IMR-90 (cell line): ENCODE measurements at regions not wholly inside any gene's neighbourhood (a gene's known extent, or its start where the extent isn't known, plus 50 kb on each side); places are given as distances from the start of the nearest gene placed in this dataset.

Source experiments
- ATAC-seq: fragments of 200-7000 bp; cut with Tn5 transposase; 2 replicates; pipeline ENCODE4 v1.9.1; 2020; ENCODE audit warnings: low read depth, mild to moderate bottlenecking, moderate library complexity
- BruUV-seq: library from RNA; stranded (reverse); fragments of 400-500 nt; replicated peaks from 2 replicates; lab custom pipeline; 2021; lab: Mats Ljungman, UMichigan
- CTCF ChIA-PET: fragments of 300-600 bp; formaldehyde crosslinking; extraction: SDS; loops from one replicate; lab custom pipeline; 2021; ENCODE audit warnings: antibody characterized with exemption; lab: Yijun Ruan, JAX
- POLR2A ChIA-PET: fragments of 300-600 bp; sonication (Branson Sonifier 250); formaldehyde crosslinking; loops from one replicate; lab custom pipeline; 2022; ENCODE audit warnings: antibody characterized with exemption; ENCODE audit not compliant: unreplicated experiment; lab: Charles Lee
- DNase-seq: peaks from one replicate; pipeline ENCODE4 v3.0.0; 2013
- H2AFZ ChIP-seq: replicated peaks from 2 replicates; pipeline ENCODE3; 2013; ENCODE audit warnings: low read length, mild to moderate bottlenecking; ENCODE audit not compliant: poor library complexity
- H2AK5ac ChIP-seq: 2 replicates; pipeline ENCODE4 v1.6.1; 2013; ENCODE audit warnings: low read depth, low read length, inconsistent platforms
- H2AK9ac ChIP-seq: replicated peaks from 2 replicates; pipeline ENCODE3; 2013; ENCODE audit warnings: mild to moderate bottlenecking, low read depth, low read length, moderate library complexity; ENCODE audit not compliant: poor library complexity
- H2BK120ac ChIP-seq: 2 replicates; pipeline ENCODE4 v1.6.1; 2013; ENCODE audit warnings: low read depth, low read length, inconsistent platforms
- H2BK15ac ChIP-seq: 3 replicates; pipeline ENCODE4 v1.6.1; 2013; ENCODE audit warnings: low read depth, low read length, inconsistent platforms
- H2BK20ac ChIP-seq: 2 replicates; pipeline ENCODE4 v1.6.1; 2013; ENCODE audit warnings: low read depth, mild to moderate bottlenecking, inconsistent platforms, low read length, moderate library complexity
- H2BK5ac ChIP-seq: 2 replicates; pipeline ENCODE4 v1.6.1; 2013; ENCODE audit warnings: mild to moderate bottlenecking, low read depth, low read length, inconsistent platforms; ENCODE audit not compliant: poor library complexity, severe bottlenecking
- H3K14ac ChIP-seq: replicated peaks from 2 replicates; pipeline ENCODE4 v1.6.1; 2013; ENCODE audit warnings: low read depth, low read length, inconsistent platforms
- H3K18ac ChIP-seq: 2 replicates; pipeline ENCODE4 v1.6.1; 2013; ENCODE audit warnings: low read depth, low read length, control low read depth
- H3K23ac ChIP-seq: 2 replicates; pipeline ENCODE4 v1.6.1; 2013; ENCODE audit warnings: low read depth, low read length, inconsistent platforms
- H3K27ac ChIP-seq: 2 replicates; pipeline ENCODE4 v1.5.1; 2013; ENCODE audit warnings: mild to moderate bottlenecking, control low read depth, low read length; ENCODE audit not compliant: insufficient read depth
- H3K27me3 ChIP-seq: 2 replicates; pipeline ENCODE4 v1.6.1; 2013; ENCODE audit warnings: low read length; ENCODE audit not compliant: control insufficient read depth, insufficient read depth
- H3K36me3 ChIP-seq: 2 replicates; pipeline ENCODE4 v1.6.1; 2013; ENCODE audit warnings: low read length, mixed read lengths; ENCODE audit not compliant: control insufficient read depth, insufficient read depth
- H3K4ac ChIP-seq: 2 replicates; pipeline ENCODE4 v1.6.1; 2013; ENCODE audit warnings: low read depth, low read length, inconsistent platforms
- H3K4me1 ChIP-seq: 2 replicates; pipeline ENCODE4 v1.6.1; 2013; ENCODE audit warnings: low read length, mixed read lengths; ENCODE audit not compliant: control insufficient read depth, insufficient read depth
- H3K4me2 ChIP-seq: 2 replicates; pipeline ENCODE4 v1.6.1; 2013; ENCODE audit warnings: low read depth, mild to moderate bottlenecking, control low read depth, low read length, moderate library complexity
- H3K4me3 ChIP-seq: 2 replicates; pipeline ENCODE4 v1.5.1; 2013; ENCODE audit warnings: low read depth, mild to moderate bottlenecking, control low read depth, low read length, moderate library complexity; ENCODE audit not compliant: insufficient read depth
- H3K56ac ChIP-seq: 2 replicates; pipeline ENCODE4 v1.6.1; 2013; ENCODE audit warnings: low read length, inconsistent platforms; ENCODE audit not compliant: insufficient read depth; ENCODE audit errors: extremely low read depth
- H3K79me1 ChIP-seq, 2 experiments: 2 replicates each; pipeline ENCODE4 v1.6.1; 2013; ENCODE audit warnings: low read length in 2 of 2, inconsistent platforms in 1 of 2, low read depth in 1 of 2
- H3K9ac ChIP-seq: 2 replicates; pipeline ENCODE4 v1.6.1; 2013; ENCODE audit warnings: low read depth, low read length, control low read depth
- H3K9me1 ChIP-seq: 2 replicates; pipeline ENCODE4 v1.6.1; 2013; ENCODE audit warnings: low read length, inconsistent platforms; ENCODE audit not compliant: insufficient read depth
- H3K9me3 ChIP-seq: 2 replicates; pipeline ENCODE4 v1.6.1; 2013; ENCODE audit warnings: low read length; ENCODE audit not compliant: control insufficient read depth, insufficient read depth
- H4K20me1 ChIP-seq: 2 replicates; pipeline ENCODE4 v1.6.1; 2013; ENCODE audit warnings: low read length, inconsistent platforms; ENCODE audit not compliant: insufficient read depth
- H4K5ac ChIP-seq: 2 replicates; pipeline ENCODE4 v1.6.1; 2013; ENCODE audit warnings: mild to moderate bottlenecking, low read depth, low read length, control low read depth
- H4K8ac ChIP-seq, 2 experiments: 2 replicates each; pipeline ENCODE4 v1.6.1; 2013; ENCODE audit warnings: low read depth in 2 of 2, low read length in 2 of 2, control low read depth in 1 of 2, inconsistent platforms in 1 of 2
- H4K91ac ChIP-seq: 2 replicates; pipeline ENCODE4 v1.6.1; 2013; ENCODE audit warnings: low read depth, low read length, inconsistent platforms; ENCODE audit not compliant: insufficient read depth
- BHLHE40 ChIP-seq: fragments of 150-350 bp; IDR thresholded peaks from 2 replicates; pipeline ENCODE4 v1.6.1; 2016; ENCODE audit warnings: mild to moderate bottlenecking, low read depth, low read length
- CEBPB ChIP-seq: IDR thresholded peaks from 2 replicates; pipeline ENCODE4 v1.6.1; 2012; ENCODE audit warnings: low read depth, low read length, improper control_type of control experiment
- CHD1 ChIP-seq: IDR thresholded peaks from 2 replicates; pipeline ENCODE4 v1.6.1; 2012; ENCODE audit warnings: low read depth, low read length, improper control_type of control experiment
- FOS ChIP-seq: fragments of 150-350 bp; IDR thresholded peaks from 2 replicates; pipeline ENCODE4 v1.6.1; 2016; ENCODE audit warnings: low read depth, low read length
- MAFK ChIP-seq: IDR thresholded peaks from 2 replicates; pipeline ENCODE4 v1.6.1; 2012; ENCODE audit warnings: low read depth, low read length, improper control_type of control experiment
- MAZ ChIP-seq: IDR thresholded peaks from 2 replicates; pipeline ENCODE4 v1.6.1; 2012; ENCODE audit warnings: low read depth, mild to moderate bottlenecking, low read length, improper control_type of control experiment, moderate library complexity, borderline replicate concordance
- MXI1 ChIP-seq: IDR thresholded peaks from 2 replicates; pipeline ENCODE4 v1.6.1; 2012; ENCODE audit warnings: low read depth, mild to moderate bottlenecking, low read length, moderate library complexity, borderline replicate concordance
- NFE2L2 ChIP-seq: fragments of 150-350 bp; IDR thresholded peaks from 2 replicates; pipeline ENCODE4 v1.6.1; 2016; ENCODE audit warnings: low read depth, mild to moderate bottlenecking, low read length
- POLR2A ChIP-seq: IDR thresholded peaks from 2 replicates; pipeline ENCODE4 v1.6.1; 2012; ENCODE audit warnings: mild to moderate bottlenecking, low read depth, low read length
- RAD21 ChIP-seq: IDR thresholded peaks from 2 replicates; pipeline ENCODE4 v1.6.1; 2012; ENCODE audit warnings: low read length, improper control_type of control experiment
- RCOR1 ChIP-seq: IDR thresholded peaks from 2 replicates; pipeline ENCODE4 v1.6.1; 2012; ENCODE audit warnings: mild to moderate bottlenecking, low read length, improper control_type of control experiment; ENCODE audit not compliant: insufficient replicate concordance
- RFX5 ChIP-seq: IDR thresholded peaks from 2 replicates; pipeline ENCODE4 v1.8.0; 2012; ENCODE audit warnings: low read depth, mild to moderate bottlenecking, low read length, moderate library complexity
- SMC3 ChIP-seq: fragments of 150-350 bp; IDR thresholded peaks from 2 replicates; pipeline ENCODE4 v1.6.1; 2016; ENCODE audit warnings: low read depth, mild to moderate bottlenecking, antibody characterized with exemption, low read length, moderate library complexity
- USF2 ChIP-seq: fragments of 150-350 bp; IDR thresholded peaks from 2 replicates; pipeline ENCODE4 v1.6.1; 2017; ENCODE audit warnings: mild to moderate bottlenecking, antibody characterized with exemption, low read length, low read depth
- WGBS, 2 experiments: methylation state at CpG; one replicate each; pipeline versions ENCODE4 v1.1.5 to v1.1.7; 2013; ENCODE audit warnings: missing lambda C conversion rate in 2 of 2; ENCODE audit not compliant: insufficient read length in 1 of 2; ENCODE audit errors: extremely low coverage in 2 of 2; 5-methylcytosine and 5-hydroxymethylcytosine counted together
- dilution Hi-C: fragments of 300-500 bp; cut with HindIII; formaldehyde crosslinking; loops from one replicate; pipeline ENCODE4 v1.14.3; 2018; ENCODE audit warnings: low sequenced_read_pairs; ENCODE audit not compliant: unreplicated experiment
- in situ Hi-C: fragments of 300-500 bp; cut with MboI; formaldehyde crosslinking; loops from 3 replicates; pipeline ENCODE4 v1.14.3; 2019; ENCODE audit warnings: low sequenced_read_pairs, inconsistent platforms, mixed read lengths
- intact Hi-C: fragments of 100-400 bp; cut with micrococcal nuclease; formaldehyde crosslinking; loops from 2 replicates; pipeline ENCODE4 v1.10.0; 2022
- TF ChIP-seq, protein P1 (sequence below): fragments of 150-350 bp; IDR thresholded peaks from 2 replicates; pipeline ENCODE4 v1.6.1; 2016; ENCODE audit warnings: low read depth, mild to moderate bottlenecking, low read length, moderate library complexity, borderline replicate concordance
- TF ChIP-seq, protein P2 (sequence below): conservative IDR thresholded peaks from 2 replicates; pipeline ENCODE4 v1.5.1; 2012; ENCODE audit warnings: mild to moderate bottlenecking, low read depth, low read length, improper control_type of control experiment

DNA sequence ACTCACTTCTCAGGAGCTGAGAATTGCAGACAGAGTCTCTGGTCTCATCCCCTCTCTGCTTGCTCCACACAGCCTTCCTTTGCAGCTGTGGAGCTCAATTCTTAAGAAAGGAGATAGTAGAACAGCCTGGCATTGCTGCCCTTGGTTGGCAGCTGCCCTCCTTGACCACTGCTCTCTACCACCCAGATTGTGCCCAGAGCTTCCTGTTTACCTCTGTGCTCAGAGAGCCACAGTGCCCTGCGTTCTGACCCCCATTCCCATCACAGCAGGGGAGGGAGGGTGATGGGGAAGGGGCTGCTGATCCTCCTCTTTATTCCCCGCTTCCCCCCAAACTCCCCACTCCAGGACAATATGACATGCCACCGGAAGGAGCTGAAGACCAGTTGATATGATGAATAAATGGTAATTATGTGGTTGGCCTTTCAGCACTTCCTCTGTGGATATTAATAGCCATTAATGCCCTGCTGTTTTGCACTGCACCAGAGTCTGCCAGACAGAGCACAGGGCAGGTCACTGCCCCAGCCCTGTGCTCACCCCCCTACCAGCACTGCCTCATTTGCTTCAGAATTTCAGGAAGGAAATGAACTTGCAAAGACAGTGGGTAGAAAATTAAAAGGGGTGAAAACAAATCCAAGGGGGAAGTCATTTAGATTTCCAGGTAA, 426.8 kb upstream of the CADM1 start:
- Histone ChIP-seq H3K9me1 (no peaks in the 10 kb centered on the region), H3K9ac (no peak overlapping the region), H3K4me3 (no peak overlapping the region), H3K4me2 (no peak overlapping the region), H3K14ac (no peak overlapping the region), H4K20me1 (no peaks in the 10 kb centered on the region), H3K79me1 (no peaks in the 10 kb centered on the region), H3K18ac (no peak overlapping the region), H3K23ac (no peak overlapping the region), H4K5ac (no peak overlapping the region), H2BK120ac (no peak overlapping the region), H3K9me3 (peaks cover 2% of the 10 kb centered on the region; the same call in 1 of the 2 replicates), H3K27ac (no peak overlapping the region), H2AFZ (no peak overlapping the region), H3K56ac (no peak overlapping the region), H2BK5ac (no peak overlapping the region), H4K91ac (no peak overlapping the region), H4K8ac (no peak overlapping the region), H3K4me1 (no peaks in the 10 kb centered on the region; the same call in 1 of the 2 replicates), H3K27me3 (peaks cover 9% of the 10 kb centered on the region; the same call in 1 of the 2 replicates), H2AK5ac (no peak overlapping the region), H2AK9ac (no peak overlapping the region), H2BK15ac (no peak overlapping the region), H2BK20ac (no peak overlapping the region), H3K4ac (no peak overlapping the region), H3K36me3 (no peaks in the 10 kb centered on the region)
- in situ Hi-C loops: no loop called here
- no peak for TF ChIP-seq POLR2A
- TF ChIP-seq MXI1: no peak
- no peak for TF ChIP-seq BHLHE40
- TF ChIP-seq RCOR1: no peak
- TF ChIP-seq, protein P1, sequence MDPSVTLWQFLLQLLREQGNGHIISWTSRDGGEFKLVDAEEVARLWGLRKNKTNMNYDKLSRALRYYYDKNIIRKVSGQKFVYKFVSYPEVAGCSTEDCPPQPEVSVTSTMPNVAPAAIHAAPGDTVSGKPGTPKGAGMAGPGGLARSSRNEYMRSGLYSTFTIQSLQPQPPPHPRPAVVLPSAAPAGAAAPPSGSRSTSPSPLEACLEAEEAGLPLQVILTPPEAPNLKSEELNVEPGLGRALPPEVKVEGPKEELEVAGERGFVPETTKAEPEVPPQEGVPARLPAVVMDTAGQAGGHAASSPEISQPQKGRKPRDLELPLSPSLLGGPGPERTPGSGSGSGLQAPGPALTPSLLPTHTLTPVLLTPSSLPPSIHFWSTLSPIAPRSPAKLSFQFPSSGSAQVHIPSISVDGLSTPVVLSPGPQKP: no peak
- no peak for TF ChIP-seq RAD21
- no peak for TF ChIP-seq CHD1
- no peak for TF ChIP-seq SMC3
- no peak for TF ChIP-seq MAZ
- TF ChIP-seq, protein P2, sequence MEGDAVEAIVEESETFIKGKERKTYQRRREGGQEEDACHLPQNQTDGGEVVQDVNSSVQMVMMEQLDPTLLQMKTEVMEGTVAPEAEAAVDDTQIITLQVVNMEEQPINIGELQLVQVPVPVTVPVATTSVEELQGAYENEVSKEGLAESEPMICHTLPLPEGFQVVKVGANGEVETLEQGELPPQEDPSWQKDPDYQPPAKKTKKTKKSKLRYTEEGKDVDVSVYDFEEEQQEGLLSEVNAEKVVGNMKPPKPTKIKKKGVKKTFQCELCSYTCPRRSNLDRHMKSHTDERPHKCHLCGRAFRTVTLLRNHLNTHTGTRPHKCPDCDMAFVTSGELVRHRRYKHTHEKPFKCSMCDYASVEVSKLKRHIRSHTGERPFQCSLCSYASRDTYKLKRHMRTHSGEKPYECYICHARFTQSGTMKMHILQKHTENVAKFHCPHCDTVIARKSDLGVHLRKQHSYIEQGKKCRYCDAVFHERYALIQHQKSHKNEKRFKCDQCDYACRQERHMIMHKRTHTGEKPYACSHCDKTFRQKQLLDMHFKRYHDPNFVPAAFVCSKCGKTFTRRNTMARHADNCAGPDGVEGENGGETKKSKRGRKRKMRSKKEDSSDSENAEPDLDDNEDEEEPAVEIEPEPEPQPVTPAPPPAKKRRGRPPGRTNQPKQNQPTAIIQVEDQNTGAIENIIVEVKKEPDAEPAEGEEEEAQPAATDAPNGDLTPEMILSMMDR: no peak
- no peak for TF ChIP-seq FOS
- TF ChIP-seq NFE2L2: no peak
- no peak for TF ChIP-seq CEBPB
- no peak for TF ChIP-seq USF2
- no peak for TF ChIP-seq RFX5
- no peak for TF ChIP-seq MAFK
- POLR2A ChIA-PET: no interaction called here
- ATAC-seq (no peak), DNase-seq (no peak)
- CTCF ChIA-PET: no interaction called here
- no TSS peak for BruUV-seq
- dilution Hi-C loops: no loop called here
- WGBS, 2 experiments: no CpG with 5 or more reads among the region's 3 CpGs
- intact Hi-C loops: no loop called here
